K562 (cell line): ENCODE measurements at regions not wholly inside any gene's neighbourhood (a gene's known extent, or its start where the extent isn't known, plus 50 kb on each side); places are given as distances from the start of the nearest gene placed in this dataset.

ENCODE experiments used
- ATAC-seq: fragments of 200-7000 bp; cut with Tn5 transposase; 3 replicates; pipeline ENCODE4 v1.9.1; 2020; ENCODE audit warnings: moderate library complexity
- BruUV-seq: library from RNA; stranded (reverse); fragments of 400-500 nt; replicated peaks from 2 replicates; lab custom pipeline; 2021; lab: Mats Ljungman, UMichigan
- CTCF ChIA-PET: fragments of 300-600 bp; formaldehyde crosslinking; extraction: SDS; loops from one replicate; lab custom pipeline; 2021; ENCODE audit warnings: low intra/inter-chr PET ratio; lab: Yijun Ruan, JAX
- POLR2A ChIA-PET: fragments of 300-600, 350-650 bp; sonication (Branson Sonifier 250); formaldehyde crosslinking; extraction: SDS; loops from one replicate; lab custom pipeline; 2021; ENCODE audit warnings: antibody characterized with exemption, inconsistent platforms; lab: Yijun Ruan, JAX
- DNase-seq, 4 experiments: peaks; one replicate each; pipeline versions ENCODE4 v3.0.0 to v3.0.0-alpha.2; 2011 to 2018; ENCODE audit warnings: low spot score in 3 of 4, mixed read lengths in 3 of 4; ENCODE audit errors: extremely low read depth in 1 of 4
- FAIRE-seq: peaks from 2 replicates; lab custom pipeline; 2011; peaks lifted over from hg19 to GRCh38; lab: Jason Lieb, UNC
- H2AFZ ChIP-seq: 2 replicates; pipeline ENCODE4 v1.6.0; 2011; ENCODE audit warnings: low read depth, low read length, control low read depth, inconsistent platforms
- H3K27ac ChIP-seq: fragments of 200-600 bp; 3 replicates; pipeline ENCODE4 v1.8.0; 2011; ENCODE audit warnings: low read depth, mild to moderate bottlenecking, control low read depth, inconsistent platforms, low read length, moderate library complexity, mixed read lengths; ENCODE audit errors: extremely low read depth
- H3K27me3 ChIP-seq, 2 experiments: fragments of 300-600 bp in 1 of 2; 2 replicates in 1 of 2; 3 replicates in 1 of 2; pipeline versions ENCODE4 v1.6.0 to v1.8.0; 2011; ENCODE audit warnings: inconsistent platforms in 2 of 2, low read length in 2 of 2, mild to moderate bottlenecking in 1 of 2, mixed read lengths in 1 of 2, moderate library complexity in 1 of 2; ENCODE audit not compliant: control insufficient read depth in 2 of 2, insufficient read depth in 2 of 2
- H3K36me3 ChIP-seq: fragments of 300-600 bp; 3 replicates; pipeline ENCODE4 v1.8.0; 2011; ENCODE audit warnings: mild to moderate bottlenecking, low read length, inconsistent platforms; ENCODE audit not compliant: control insufficient read depth, insufficient read depth
- H3K4me1 ChIP-seq, 2 experiments: fragments of 200-600 bp in 1 of 2; replicated peaks in 1 of 2; 2 replicates in 1 of 2; 3 replicates in 1 of 2; pipeline versions ENCODE4 v1.5.1 to v1.8.0; 2011; ENCODE audit warnings: inconsistent platforms in 2 of 2, low read length in 2 of 2, mild to moderate bottlenecking in 1 of 2, mixed read lengths in 1 of 2, moderate library complexity in 1 of 2; ENCODE audit not compliant: control insufficient read depth in 2 of 2, insufficient read depth in 2 of 2
- H3K4me2 ChIP-seq: 2 replicates; pipeline ENCODE4 v1.6.1; 2011; ENCODE audit warnings: low read length, control low read depth, inconsistent platforms, mixed read lengths; ENCODE audit not compliant: insufficient read depth
- H3K4me3 ChIP-seq: fragments of 200-600 bp; sonication (generic), shearing (Covaris generic); 2 replicates; pipeline ENCODE4 v1.5.1; 2016; ENCODE audit warnings: control low read depth, inconsistent platforms
- H3K79me2 ChIP-seq: fragments of 200-600 bp; 3 replicates; pipeline ENCODE4 v1.8.0; 2011; ENCODE audit warnings: low read length, inconsistent platforms; ENCODE audit not compliant: control insufficient read depth, insufficient read depth
- H3K9ac ChIP-seq, 2 experiments: 2 replicates each; pipeline versions ENCODE4 v1.6.0 to v1.6.1; 2011; ENCODE audit warnings: low read depth in 2 of 2, low read length in 2 of 2, control low read depth in 1 of 2, inconsistent platforms in 1 of 2, mild to moderate bottlenecking in 1 of 2, mixed read lengths in 1 of 2; ENCODE audit not compliant: insufficient read depth in 1 of 2
- H3K9me1 ChIP-seq: one replicate; pipeline ENCODE4 v1.6.0; 2011; ENCODE audit warnings: inconsistent platforms, mild to moderate bottlenecking, low read length, moderate library complexity; ENCODE audit not compliant: control insufficient read depth, insufficient read depth
- H3K9me3 ChIP-seq: replicated peaks from 2 replicates; pipeline ENCODE4 v1.5.1; 2011; ENCODE audit warnings: low read depth, low read length, inconsistent platforms; ENCODE audit not compliant: control insufficient read depth, insufficient read depth
- H4K20me1 ChIP-seq: replicated peaks from 2 replicates; pipeline ENCODE4 v1.6.1; 2011; ENCODE audit warnings: low read length, inconsistent platforms, mixed read lengths; ENCODE audit not compliant: control insufficient read depth, insufficient read depth
- CHCHD3 ChIP-seq: fragments of 250-450 bp; sonication (Bioruptor Pico); IDR thresholded peaks from 2 replicates; pipeline ENCODE4 v2.1.2; 2022; ENCODE audit warnings: mild to moderate bottlenecking
- DDX20 ChIP-seq: fragments of 450-650 bp; IDR thresholded peaks from 2 replicates; pipeline ENCODE4 v1.6.1; 2016; ENCODE audit warnings: missing genetic modification characterization, low read depth, mild to moderate bottlenecking, missing compliant biosample characterization, moderate library complexity
- DMBX1 ChIP-seq: fragments of 250-450 bp; sonication (Bioruptor Pico); IDR thresholded peaks from 2 replicates; pipeline ENCODE4 v1.8.0; 2022; ENCODE audit warnings: inconsistent platforms, mild to moderate bottlenecking, moderate library complexity, borderline replicate concordance
- E2F1 ChIP-seq: sonication (generic); formaldehyde crosslinking; IDR thresholded peaks from 2 replicates; pipeline ENCODE4 v1.8.1; 2023; ENCODE audit warnings: mild to moderate bottlenecking, missing genetic modification reagents, moderate library complexity
- FOSL1 ChIP-seq: fragments of 200-800 bp; sonication (Bioruptor generic); conservative IDR thresholded peaks from 2 replicates; pipeline ENCODE4 v1.6.1; 2016; ENCODE audit warnings: missing genetic modification characterization, missing compliant biosample characterization
- HNRNPH1 ChIP-seq: fragments of 200-400 bp; formaldehyde crosslinking; optimal IDR thresholded peaks from 2 replicates; pipeline ENCODE3; 2017; ENCODE audit warnings: low read depth, mild to moderate bottlenecking, low read length, moderate library complexity
- HOXB6 ChIP-seq: fragments of 250-450 bp; sonication (Bioruptor Pico); IDR thresholded peaks from 2 replicates; pipeline ENCODE4 v1.5.1; 2022; ENCODE audit warnings: mild to moderate bottlenecking, borderline replicate concordance
- ID3 ChIP-seq, 2 experiments: fragments of 250-450 bp in 1 of 2; fragments of 450-650 bp in 1 of 2; sonication (Bioruptor Pico) in 1 of 2; IDR thresholded peaks; 2 replicates each; pipeline versions ENCODE4 v1.6.1 to v1.8.0; 2016 to 2021; ENCODE audit warnings: mild to moderate bottlenecking in 2 of 2, moderate library complexity in 2 of 2, missing compliant biosample characterization in 1 of 2, missing genetic modification characterization in 1 of 2
- ILK ChIP-seq: fragments of 450-650 bp; IDR thresholded peaks from 2 replicates; pipeline ENCODE4 v1.6.1; 2016; ENCODE audit warnings: missing genetic modification characterization, low read depth, mild to moderate bottlenecking, missing compliant biosample characterization, moderate library complexity, borderline replicate concordance
- MAFG ChIP-seq: fragments of 450-650 bp; conservative IDR thresholded peaks from 2 replicates; pipeline ENCODE4 v1.6.1; 2016; ENCODE audit warnings: missing genetic modification characterization, missing compliant biosample characterization
- MNT ChIP-seq, 2 experiments: fragments of 450-650 bp; conservative IDR thresholded peaks; 2 replicates each; pipeline ENCODE4 v1.6.1; 2017; ENCODE audit warnings: mild to moderate bottlenecking in 2 of 2, moderate library complexity in 2 of 2
- NFYB ChIP-seq: IDR thresholded peaks from 2 replicates; pipeline ENCODE4 v1.6.1; 2011; ENCODE audit warnings: mild to moderate bottlenecking, moderate library complexity; ENCODE audit not compliant: insufficient read length; ENCODE audit errors: extremely low read depth
- PHF8 ChIP-seq: fragments of 200-600 bp; sonication (generic); IDR thresholded peaks from 2 replicates; pipeline ENCODE4 v1.6.1; 2012; ENCODE audit warnings: mixed run types, mild to moderate bottlenecking, inconsistent platforms, low read length, moderate library complexity, borderline replicate concordance
- PTRF ChIP-seq: fragments of 450-650 bp; IDR thresholded peaks from 2 replicates; pipeline ENCODE4 v1.6.1; 2016; ENCODE audit warnings: mild to moderate bottlenecking, missing genetic modification characterization, missing compliant biosample characterization
- TCF15 ChIP-seq: fragments of 250-450 bp; sonication (Bioruptor Pico); IDR thresholded peaks from 2 replicates; pipeline ENCODE4 v1.8.0; 2022; ENCODE audit warnings: moderate library complexity, mild to moderate bottlenecking, inconsistent platforms
- TCF7 ChIP-seq: sonication (generic); IDR thresholded peaks from 2 replicates; pipeline ENCODE4 v1.6.1; 2016; ENCODE audit warnings: antibody characterized with exemption, borderline replicate concordance
- ZFP36 ChIP-seq: fragments of 150-350 bp; IDR thresholded peaks from 2 replicates; pipeline ENCODE4 v1.6.1; 2018; ENCODE audit warnings: low read length, low read depth; ENCODE audit not compliant: partially characterized antibody
- ZNF174 ChIP-seq: fragments of 250-450 bp; sonication (Bioruptor Pico); IDR thresholded peaks from 2 replicates; pipeline ENCODE4 v1.4.0; 2020; ENCODE audit warnings: mild to moderate bottlenecking
- ZNF239 ChIP-seq: fragments of 250-450 bp; sonication (Bioruptor Pico); IDR thresholded peaks from 2 replicates; pipeline ENCODE4 v1.4.0; 2020; ENCODE audit warnings: mild to moderate bottlenecking
- ZNF354B ChIP-seq: fragments of 250-450 bp; sonication (Bioruptor Pico); IDR thresholded peaks from 2 replicates; pipeline ENCODE4 v1.4.0; 2020
- ZNF431 ChIP-seq: sonication (generic); formaldehyde crosslinking; IDR thresholded peaks from 2 replicates; pipeline ENCODE4 v1.8.0; 2022; ENCODE audit warnings: mild to moderate bottlenecking, missing genetic modification reagents
- WGBS: fragments of 100-300 bp; shearing (Covaris generic); methylation state at CpG from one replicate; pipeline ENCODE4 v1.1.6; 2016; ENCODE audit warnings: low coverage, mixed read lengths; ENCODE audit not compliant: insufficient coverage; ENCODE audit errors: missing lambda C conversion rate; 5-methylcytosine and 5-hydroxymethylcytosine counted together
- in situ Hi-C: fragments of 300-500 bp; cut with MboI; formaldehyde crosslinking; loops from 4 replicates; pipeline ENCODE4 v1.15.0; 2018; ENCODE audit warnings: inconsistent platforms, mixed read lengths
- intact Hi-C: fragments of 100-400 bp; cut with micrococcal nuclease; formaldehyde crosslinking; loops from 2 replicates; pipeline ENCODE4 v1.14.2; 2022

GRCh38 chr6:82833481-82833880, 232.2 kb downstream of the UBE3D start:
- no peaks in the 10 kb centered on the region for H3K9me1 ChIP-seq
- H2AFZ ChIP-seq: no peak overlapping the region
- ATAC-seq (no peak), FAIRE-seq (no peak), DNase-seq (no peak)
- POLR2A ChIA-PET: no interaction called here
- BruUV-seq: no TSS peak
- no peaks in the 10 kb centered on the region for H3K79me2 ChIP-seq
- no peaks in the 10 kb centered on the region for H3K27me3 ChIP-seq
- 39% methylated on average over 2 of the region's 2 CpGs for WGBS
- no peak overlapping the region for H3K4me2 ChIP-seq
- CTCF ChIA-PET: no interaction called here
- no peaks in the 10 kb centered on the region for H4K20me1 ChIP-seq
- in situ Hi-C loops: no loop called here
- H3K36me3 ChIP-seq: no peaks in the 10 kb centered on the region
- intact Hi-C loops: no loop called here
- peaks cover 0 to 10% of the 10 kb centered on the region in 2 experiments; a peak in 2 of 5 replicates for H3K4me1 ChIP-seq
- no peak overlapping the region for H3K4me3 ChIP-seq
- peaks cover 3% of the 10 kb centered on the region; the same call in 1 of the 2 replicates for H3K9me3 ChIP-seq
- H3K27ac ChIP-seq: no peak overlapping the region
- no peak overlapping the region for H3K9ac ChIP-seq
- TF ChIP-seq ZNF174 (CRISPR knock-in tag) (no peak), TCF15 (CRISPR knock-in tag) (no peak), ILK (0 out of 2 replicates have a peak, but pooled peaks have one; percentile 37), ZNF239 (CRISPR knock-in tag) (no peak), PHF8 (no peak), MNT (conservative IDR thresholded peaks at IDR 0.05) (no peak), DMBX1 (CRISPR knock-in tag) (peak; percentile 86; the same call in 1 of the 2 replicates), ZFP36 (no peak), TCF7 (no peak), ID3 (CRISPR knock-in tag; IDR thresholded peaks at IDR 0.05) (no peak), ID3 (tag; IDR thresholded peaks at IDR 0.05) (peak; percentile 58; the same call in 1 of the 2 replicates), HOXB6 (CRISPR knock-in tag) (no peak), NFYB (no peak), FOSL1 (tag) (no peak), ZNF431 (CRISPR knock-in tag) (no peak), PTRF (tag) (0 out of 2 replicates have a peak, but pooled peaks have one; percentile 46), CHCHD3 (CRISPR knock-in tag) (no peak), DDX20 (peak; percentile 42; the same call in 1 of the 2 replicates), MAFG (tag) (no peak), HNRNPH1 (no peak), E2F1 (no peak), ZNF354B (CRISPR knock-in tag) (no peak)
